ENCODE measurements at regions not wholly inside any gene's neighbourhood (a gene's known extent, or its start where the extent isn't known, plus 50 kb on each side); places are given as distances from the start of the nearest gene placed in this dataset.

DNA sequence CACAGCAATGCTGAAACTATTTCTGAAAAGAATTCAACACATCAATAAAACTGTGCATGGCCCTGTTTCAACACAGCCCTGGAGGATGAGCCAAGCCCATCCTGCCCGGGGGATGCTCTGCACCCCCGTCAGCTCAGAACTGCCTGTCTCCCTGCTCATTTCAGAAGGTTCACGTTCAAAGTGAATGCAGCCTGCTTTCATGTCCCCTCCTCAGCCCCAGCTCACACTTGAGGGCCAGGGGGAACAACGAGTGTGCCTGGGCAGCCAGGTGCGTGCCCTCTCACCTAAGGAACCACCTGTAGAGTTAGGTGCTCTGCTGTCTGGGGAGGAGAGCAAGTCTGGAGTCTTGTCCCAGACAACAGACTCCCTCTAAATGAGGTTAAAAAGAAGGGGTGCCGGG lies 348.5 kb upstream of the IRX2 start:
- peaks cover 23 to 33% (median 32%) of the 10 kb centered on the region in 3 donors for H3K27me3 Mint-ChIP-seq (ENCODE audit: low read depth in 3 of 3)
- Histone ChIP-seq H3K4me2 (replicated peaks; ENCODE audit: extremely low read depth, low read length, poor library complexity, severe bottlenecking) (no peak overlapping the region), H3K79me2 (ENCODE audit: insufficient read depth, low read length) (no peaks in the 10 kb centered on the region), H3K27me3 (ENCODE audit: control insufficient read depth in 2 of 2, insufficient read depth in 2 of 2, low read length in 2 of 2) (peaks cover 0 to 20% of the 10 kb centered on the region in 2 donors), H3K9me3 (replicated peaks in 1 of 2; ENCODE audit: control insufficient read depth in 1 of 2, insufficient read depth in 1 of 2, low read length in 2 of 2) (peaks cover 0 to 8% of the 10 kb centered on the region in 2 donors), H3K4me3 (replicated peaks in 1 of 3; ENCODE audit: low read depth in 2 of 3, low read length in 3 of 3) (no peak overlapping the region), H3K36me3 (replicated peaks in 1 of 2; ENCODE audit: control insufficient read depth in 1 of 2, insufficient read depth in 2 of 2, low read length in 2 of 2) (no peaks in the 10 kb centered on the region), H3K4me1 (ENCODE audit: control insufficient read depth in 1 of 2, insufficient read depth in 2 of 2, low read length in 2 of 2) (no peaks in the 10 kb centered on the region), H3K9ac (ENCODE audit: insufficient read depth, low read length, poor library complexity, severe bottlenecking) (no peak overlapping the region), H3K27ac (ENCODE audit: low read depth in 1 of 2, low read length in 2 of 2) (no peak overlapping the region), H2AFZ (ENCODE audit: insufficient read depth, low read depth, low read length, poor library complexity, severe bottlenecking) (no peak overlapping the region), H4K20me1 (ENCODE audit: insufficient read depth, low read length) (no peaks in the 10 kb centered on the region)
- H3K36me3 Mint-ChIP-seq: no peaks in the 10 kb centered on the region
- peak overlapping the region in 1 of 7 donors; percentile 7 for H3K27ac Mint-ChIP-seq
- H3K4me1 Mint-ChIP-seq: no peaks in the 10 kb centered on the region
- no peak for TF ChIP-seq CTCF (IDR thresholded peaks at IDR 0.05)
- intact Hi-C loops (cut with micrococcal nuclease): no loop called here
- DNase-seq: no peak
- no peak overlapping the region for H3K4me3 Mint-ChIP-seq
- 94% methylated on average over 3 of the region's 6 CpGs for WGBS (ENCODE audit: insufficient coverage)
- H3K9me3 Mint-ChIP-seq: peaks cover 0 to 25% (median 12%) of the 10 kb centered on the region in 7 donors

- DNase-seq: no peak
- no peak overlapping the region for H3K9ac ChIP-seq (ENCODE audit: insufficient read depth, low read length, poor library complexity, severe bottlenecking)
- no peak overlapping the region for H3K4me3 ChIP-seq (replicated peaks in 1 of 3; ENCODE audit: low read depth in 2 of 3, low read length in 3 of 3)
- H2AFZ ChIP-seq (ENCODE audit: insufficient read depth, low read depth, low read length, poor library complexity, severe bottlenecking): no peak overlapping the region
- 88% methylated on average over 11 of the region's 14 CpGs for whole genome bisulfite sequencing (ENCODE audit: insufficient coverage)
- Mint-ChIP-seq H3K27ac (no peak overlapping the region), H3K4me1 (no peaks in the 10 kb centered on the region), H3K4me3 (no peak overlapping the region), H3K27me3 (ENCODE audit: low read depth in 3 of 3) (peaks cover 19 to 29% (median 28%) of the 10 kb centered on the region in 3 donors), H3K36me3 (no peaks in the 10 kb centered on the region), H3K9me3 (peaks cover 0 to 25% (median 12%) of the 10 kb centered on the region in 7 donors)
- H4K20me1 ChIP-seq (ENCODE audit: insufficient read depth, low read length): no peaks in the 10 kb centered on the region
- no peaks in the 10 kb centered on the region for H3K36me3 ChIP-seq (replicated peaks in 1 of 2; ENCODE audit: control insufficient read depth in 1 of 2, insufficient read depth in 2 of 2, low read length in 2 of 2)
- H3K27me3 ChIP-seq (ENCODE audit: control insufficient read depth in 2 of 2, insufficient read depth in 2 of 2, low read length in 2 of 2): peaks cover 0 to 17% of the 10 kb centered on the region in 2 donors
- TF ChIP-seq CTCF (IDR thresholded peaks at IDR 0.05): no peak
- no peaks in the 10 kb centered on the region for H3K4me1 ChIP-seq (ENCODE audit: control insufficient read depth in 1 of 2, insufficient read depth in 2 of 2, low read length in 2 of 2)
- peaks cover 0 to 8% of the 10 kb centered on the region in 2 donors for H3K9me3 ChIP-seq (replicated peaks in 1 of 2; ENCODE audit: control insufficient read depth in 1 of 2, insufficient read depth in 1 of 2, low read length in 2 of 2)
- no peaks in the 10 kb centered on the region for H3K79me2 ChIP-seq (ENCODE audit: insufficient read depth, low read length)
- intact Hi-C loops (cut with micrococcal nuclease): no loop called here
- H3K4me2 ChIP-seq (replicated peaks; ENCODE audit: extremely low read depth, low read length, poor library complexity, severe bottlenecking): no peak overlapping the region
- no peak overlapping the region for H3K27ac ChIP-seq (ENCODE audit: low read depth in 1 of 2, low read length in 2 of 2)
These were observed 348.0 kb upstream of the IRX2 start for GRCh38 chr5:3099526-3099925.
